ACC112 (cell line): ENCODE measurements at regions not wholly inside any gene's neighbourhood (a gene's known extent, or its start where the extent isn't known, plus 50 kb on each side); places are given as distances from the start of the nearest gene placed in this dataset.

Experiments
- H2AFZ ChIP-seq: fragments of 200-600 bp; sonication (generic); one replicate; pipeline ENCODE4 v1.6.0; 2017; ENCODE audit warnings: antibody characterized with exemption, low read length; ENCODE audit not compliant: unreplicated experiment
- H3K27ac ChIP-seq: fragments of 200-600 bp; sonication (generic); 2 replicates; pipeline ENCODE4 v1.5.1; 2014; ENCODE audit warnings: low read depth, mild to moderate bottlenecking, antibody characterized with exemption, low read length, moderate library complexity
- H3K27me3 ChIP-seq: fragments of 200-600 bp; sonication (generic); 2 replicates; pipeline ENCODE4 v1.6.1; 2014; ENCODE audit warnings: mild to moderate bottlenecking, antibody characterized with exemption, low read length, moderate library complexity, mixed read lengths; ENCODE audit not compliant: insufficient read depth
- H3K36me3 ChIP-seq: fragments of 200-600 bp; sonication (generic); 2 replicates; pipeline ENCODE4 v1.6.1; 2016; ENCODE audit warnings: mild to moderate bottlenecking, antibody characterized with exemption, low read length, moderate library complexity, mixed read lengths; ENCODE audit not compliant: insufficient read depth
- H3K4me1 ChIP-seq: fragments of 200-600 bp; sonication (generic); one replicate; pipeline ENCODE4 v1.6.1; 2016; ENCODE audit warnings: low read length, mixed read lengths; ENCODE audit not compliant: insufficient read depth, unreplicated experiment, control insufficient read depth
- H3K4me3 ChIP-seq: fragments of 200-600 bp; sonication (generic); 2 replicates; pipeline ENCODE4 v1.5.1; 2014; ENCODE audit warnings: mild to moderate bottlenecking, low read depth, low read length
- H3K79me2 ChIP-seq: fragments of 200-600 bp; sonication (generic); one replicate; pipeline ENCODE4 v1.6.0; 2016; ENCODE audit warnings: low read length; ENCODE audit not compliant: control insufficient read depth, unreplicated experiment, insufficient read depth

GRCh38 chr4:170741856-170742255, 652.1 kb upstream of the AADAT start:
- Histone ChIP-seq H2AFZ (no peak overlapping the region), H3K4me1 (no peaks in the 10 kb centered on the region), H3K79me2 (no peaks in the 10 kb centered on the region), H3K27ac (no peak overlapping the region), H3K27me3 (no peaks in the 10 kb centered on the region), H3K4me3 (no peak overlapping the region), H3K36me3 (no peaks in the 10 kb centered on the region)

DNA sequence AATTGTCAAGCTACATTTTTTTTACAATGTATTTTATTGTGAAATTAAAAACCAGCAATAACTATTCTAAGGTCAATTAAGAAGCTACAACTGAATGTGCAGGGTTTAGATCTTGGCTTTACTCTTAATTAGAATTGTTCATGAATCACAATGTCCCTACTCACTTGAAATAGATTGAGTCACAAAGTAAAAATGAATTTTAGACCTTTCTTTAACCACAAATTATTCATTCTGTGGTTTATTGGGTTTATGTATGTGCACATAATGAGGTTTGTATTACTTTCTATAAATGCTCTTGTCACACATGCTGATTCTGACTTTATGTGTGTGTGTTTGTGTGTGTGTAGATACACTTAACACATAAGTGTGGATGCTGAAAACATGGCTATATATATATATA, 647.0 kb upstream of the AADAT start:
- no peaks in the 10 kb centered on the region for H3K36me3 ChIP-seq
- no peak overlapping the region for H3K27ac ChIP-seq
- H3K27me3 ChIP-seq: no peaks in the 10 kb centered on the region
- H3K79me2 ChIP-seq: no peaks in the 10 kb centered on the region
- H2AFZ ChIP-seq: no peak overlapping the region
- H3K4me3 ChIP-seq: no peak overlapping the region
- no peaks in the 10 kb centered on the region for H3K4me1 ChIP-seq

DNA sequence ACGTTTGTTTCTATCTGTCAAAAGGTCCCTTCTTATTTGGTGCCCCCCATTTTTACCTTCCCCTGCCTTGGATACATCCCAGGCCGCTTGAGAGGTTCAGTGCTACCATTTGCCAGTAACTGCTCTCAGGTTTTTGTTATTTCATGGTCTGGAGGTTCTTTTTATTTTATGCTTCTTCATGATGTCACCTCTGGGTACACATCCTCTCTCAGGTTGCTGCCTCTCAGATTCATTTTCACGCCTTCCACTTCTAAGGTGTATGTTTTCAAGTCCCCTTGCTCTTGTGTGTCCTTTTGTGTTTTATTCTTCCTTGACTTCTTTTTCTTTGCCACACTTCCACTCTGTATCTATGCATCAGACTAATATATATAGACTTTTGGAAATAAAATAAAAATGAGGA, 640.1 kb upstream of the AADAT start:
- Histone ChIP-seq H3K4me3 (no peak overlapping the region), H3K27ac (no peak overlapping the region), H2AFZ (no peak overlapping the region), H3K36me3 (no peaks in the 10 kb centered on the region), H3K4me1 (no peaks in the 10 kb centered on the region), H3K79me2 (no peaks in the 10 kb centered on the region), H3K27me3 (no peaks in the 10 kb centered on the region)

DNA sequence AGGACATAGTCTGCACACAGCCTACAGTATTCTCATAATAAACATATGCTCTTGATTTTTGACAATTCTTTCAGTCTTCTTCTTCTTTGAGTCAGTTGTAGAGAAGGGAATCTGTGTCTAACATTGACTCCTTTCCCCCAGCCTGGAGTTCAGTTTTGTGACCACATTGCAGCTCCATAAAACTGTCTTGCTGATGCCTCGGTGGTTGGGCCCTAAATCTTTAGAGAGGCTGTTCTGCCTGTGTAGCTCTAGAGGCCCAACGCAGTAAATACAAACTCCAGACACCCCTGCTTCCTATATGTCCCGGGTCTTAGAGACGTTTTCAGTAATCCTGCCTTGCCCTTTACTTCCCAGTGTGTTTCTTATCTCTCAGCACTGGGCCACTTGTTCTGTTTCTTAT, 639.5 kb upstream of the AADAT start:
- H2AFZ ChIP-seq: no peak overlapping the region
- no peak overlapping the region for H3K4me3 ChIP-seq
- H3K27me3 ChIP-seq: no peaks in the 10 kb centered on the region
- H3K36me3 ChIP-seq: no peaks in the 10 kb centered on the region
- no peaks in the 10 kb centered on the region for H3K4me1 ChIP-seq
- H3K79me2 ChIP-seq: no peaks in the 10 kb centered on the region
- no peak overlapping the region for H3K27ac ChIP-seq

DNA sequence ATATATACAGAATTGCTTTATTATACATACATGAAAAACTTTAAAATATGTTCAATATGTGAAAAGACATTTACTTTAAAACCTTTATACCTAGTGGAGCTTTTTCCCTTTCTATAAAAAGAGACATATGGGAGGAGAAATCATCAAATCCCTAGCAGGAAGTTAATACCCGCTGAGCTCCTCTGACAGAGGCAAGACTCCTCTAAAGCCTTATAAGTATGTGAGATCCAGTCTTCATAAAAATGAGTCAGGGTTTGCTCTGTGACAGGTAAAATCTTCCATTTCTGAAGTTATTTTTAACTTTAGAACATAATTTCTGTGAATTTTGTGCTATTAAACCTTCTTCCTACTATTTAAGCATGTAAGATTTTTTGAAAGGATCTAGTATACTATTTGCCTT, 634.4 kb upstream of the AADAT start:
- Histone ChIP-seq H3K4me3 (no peak overlapping the region), H3K27ac (no peak overlapping the region), H3K36me3 (no peaks in the 10 kb centered on the region)

DNA sequence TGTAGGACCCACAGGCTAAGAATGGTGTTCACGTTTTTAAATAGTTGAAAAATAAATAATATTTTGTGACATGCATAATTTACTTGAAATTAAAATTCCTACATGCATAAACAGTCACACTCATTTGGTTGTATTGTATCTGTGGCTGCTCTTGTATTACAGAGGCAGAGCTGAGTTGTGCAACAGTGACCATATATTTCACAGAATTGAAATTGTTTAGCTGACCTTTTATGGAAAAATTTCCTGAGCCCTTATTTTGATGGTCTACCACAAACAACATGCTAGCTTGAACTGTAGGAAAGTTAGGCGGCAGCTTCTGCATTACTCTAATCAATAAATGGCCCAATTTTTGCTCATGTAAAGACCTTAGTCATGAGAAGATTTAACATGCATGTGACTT, 633.4 kb upstream of the AADAT start:
- Histone ChIP-seq H3K4me3 (no peak overlapping the region), H2AFZ (no peak overlapping the region), H3K79me2 (no peaks in the 10 kb centered on the region), H3K27me3 (no peaks in the 10 kb centered on the region), H3K4me1 (no peaks in the 10 kb centered on the region), H3K36me3 (no peaks in the 10 kb centered on the region), H3K27ac (no peak overlapping the region)

More for the DNA sequence above, 634.4 kb upstream of the AADAT start:
- no peak overlapping the region for H2AFZ ChIP-seq
- H3K4me1 ChIP-seq: no peaks in the 10 kb centered on the region
- no peaks in the 10 kb centered on the region for H3K79me2 ChIP-seq
- H3K27me3 ChIP-seq: no peaks in the 10 kb centered on the region

GRCh38 chr4:170721812-170722373, 632.1 kb upstream of the AADAT start:
- no peak overlapping the region for H3K27ac ChIP-seq
- H3K27me3 ChIP-seq: no peaks in the 10 kb centered on the region
- H2AFZ ChIP-seq: no peak overlapping the region
- H3K4me3 ChIP-seq: no peak overlapping the region
- no peaks in the 10 kb centered on the region for H3K79me2 ChIP-seq
- no peaks in the 10 kb centered on the region for H3K4me1 ChIP-seq
- no peaks in the 10 kb centered on the region for H3K36me3 ChIP-seq

DNA sequence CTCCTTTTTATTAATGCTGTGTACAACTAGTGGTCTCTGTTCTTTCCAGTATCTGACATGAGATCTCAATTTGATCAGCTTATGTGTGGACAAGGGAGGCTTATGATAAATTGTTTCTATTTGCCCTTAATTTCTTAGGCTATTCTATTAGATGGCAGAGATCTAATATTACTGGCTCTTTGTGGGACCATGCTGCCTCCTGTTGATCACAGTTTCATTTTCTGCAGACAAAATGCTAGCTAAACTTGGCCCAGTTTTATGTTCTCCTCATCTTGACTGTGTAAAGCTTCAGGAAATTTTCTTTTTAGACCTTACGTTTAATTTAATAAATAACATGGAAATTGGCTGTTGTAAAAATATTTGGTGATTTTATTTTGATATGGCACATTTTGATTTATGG, 627.1 kb upstream of the AADAT start:
- Histone ChIP-seq H3K36me3 (no peaks in the 10 kb centered on the region), H3K4me1 (no peaks in the 10 kb centered on the region), H3K79me2 (no peaks in the 10 kb centered on the region), H3K27ac (no peak overlapping the region), H3K4me3 (no peak overlapping the region), H3K27me3 (no peaks in the 10 kb centered on the region), H2AFZ (no peak overlapping the region)

- Histone ChIP-seq H3K27me3 (no peaks in the 10 kb centered on the region), H3K79me2 (no peaks in the 10 kb centered on the region), H3K4me1 (no peaks in the 10 kb centered on the region), H2AFZ (no peak overlapping the region), H3K36me3 (no peaks in the 10 kb centered on the region), H3K4me3 (no peak overlapping the region), H3K27ac (no peak overlapping the region)
These were observed 616.2 kb upstream of the AADAT start for GRCh38 chr4:170705907-170706306.

- Histone ChIP-seq H3K27ac (no peak overlapping the region), H3K4me1 (no peaks in the 10 kb centered on the region), H3K79me2 (no peaks in the 10 kb centered on the region), H3K27me3 (no peaks in the 10 kb centered on the region), H3K4me3 (no peak overlapping the region), H3K36me3 (no peaks in the 10 kb centered on the region), H2AFZ (no peak overlapping the region)
These were observed 610.3 kb upstream of the AADAT start for GRCh38 chr4:170700064-170700463.

- Histone ChIP-seq H3K36me3 (no peaks in the 10 kb centered on the region), H3K27me3 (no peaks in the 10 kb centered on the region), H2AFZ (no peak overlapping the region), H3K4me3 (no peak overlapping the region), H3K4me1 (no peaks in the 10 kb centered on the region), H3K79me2 (no peaks in the 10 kb centered on the region), H3K27ac (no peak overlapping the region)
These were observed 608.6 kb upstream of the AADAT start for GRCh38 chr4:170698334-170698733.
